ENCODE measurements at regions not wholly inside any gene's neighbourhood (a gene's known extent, or its start where the extent isn't known, plus 50 kb on each side); places are given as distances from the start of the nearest gene placed in this dataset.

DNA sequence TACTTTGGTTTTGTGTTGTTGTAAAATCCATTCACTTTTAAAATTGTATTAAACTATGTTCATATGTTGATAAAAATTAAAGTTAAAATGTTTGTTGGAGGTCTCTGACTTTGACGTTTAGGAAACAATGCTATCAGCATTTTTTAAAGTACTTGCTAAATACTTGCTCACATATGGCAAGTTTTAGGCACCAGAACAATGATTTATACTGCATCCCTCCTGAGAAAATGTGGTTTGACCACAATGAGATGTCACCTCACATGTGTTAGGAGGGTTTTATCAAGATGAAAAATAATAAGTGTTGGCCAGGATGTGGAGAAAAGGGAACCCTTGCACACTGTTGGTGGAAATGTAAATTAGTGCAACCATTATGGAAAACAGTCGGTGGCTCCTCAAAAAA, 180.8 kb downstream of the HSD17B3 start:
- Histone ChIP-seq H3K27me3 (ENCODE audit: control insufficient read depth, insufficient read depth, low read length) (no peaks in the 10 kb centered on the region), H3K9ac (no peak overlapping the region), H3K4me1 (no peaks in the 10 kb centered on the region), H3K27ac (no peak overlapping the region), H3K79me2 (no peaks in the 10 kb centered on the region), H2AFZ (no peak overlapping the region), H3K4me3 (ENCODE audit: low read depth, low read length) (no peak overlapping the region), H3K9me3 (ENCODE audit: control insufficient read depth, low read length) (peaks cover 4% of the 10 kb centered on the region), H3K4me2 (ENCODE audit: low read length) (no peak overlapping the region), H3K36me3 (ENCODE audit: control insufficient read depth, insufficient read depth, low read length) (no peaks in the 10 kb centered on the region)
- TF ChIP-seq, protein P1, sequence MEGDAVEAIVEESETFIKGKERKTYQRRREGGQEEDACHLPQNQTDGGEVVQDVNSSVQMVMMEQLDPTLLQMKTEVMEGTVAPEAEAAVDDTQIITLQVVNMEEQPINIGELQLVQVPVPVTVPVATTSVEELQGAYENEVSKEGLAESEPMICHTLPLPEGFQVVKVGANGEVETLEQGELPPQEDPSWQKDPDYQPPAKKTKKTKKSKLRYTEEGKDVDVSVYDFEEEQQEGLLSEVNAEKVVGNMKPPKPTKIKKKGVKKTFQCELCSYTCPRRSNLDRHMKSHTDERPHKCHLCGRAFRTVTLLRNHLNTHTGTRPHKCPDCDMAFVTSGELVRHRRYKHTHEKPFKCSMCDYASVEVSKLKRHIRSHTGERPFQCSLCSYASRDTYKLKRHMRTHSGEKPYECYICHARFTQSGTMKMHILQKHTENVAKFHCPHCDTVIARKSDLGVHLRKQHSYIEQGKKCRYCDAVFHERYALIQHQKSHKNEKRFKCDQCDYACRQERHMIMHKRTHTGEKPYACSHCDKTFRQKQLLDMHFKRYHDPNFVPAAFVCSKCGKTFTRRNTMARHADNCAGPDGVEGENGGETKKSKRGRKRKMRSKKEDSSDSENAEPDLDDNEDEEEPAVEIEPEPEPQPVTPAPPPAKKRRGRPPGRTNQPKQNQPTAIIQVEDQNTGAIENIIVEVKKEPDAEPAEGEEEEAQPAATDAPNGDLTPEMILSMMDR (IDR thresholded peaks at IDR 0.05) = no peak

DNA sequence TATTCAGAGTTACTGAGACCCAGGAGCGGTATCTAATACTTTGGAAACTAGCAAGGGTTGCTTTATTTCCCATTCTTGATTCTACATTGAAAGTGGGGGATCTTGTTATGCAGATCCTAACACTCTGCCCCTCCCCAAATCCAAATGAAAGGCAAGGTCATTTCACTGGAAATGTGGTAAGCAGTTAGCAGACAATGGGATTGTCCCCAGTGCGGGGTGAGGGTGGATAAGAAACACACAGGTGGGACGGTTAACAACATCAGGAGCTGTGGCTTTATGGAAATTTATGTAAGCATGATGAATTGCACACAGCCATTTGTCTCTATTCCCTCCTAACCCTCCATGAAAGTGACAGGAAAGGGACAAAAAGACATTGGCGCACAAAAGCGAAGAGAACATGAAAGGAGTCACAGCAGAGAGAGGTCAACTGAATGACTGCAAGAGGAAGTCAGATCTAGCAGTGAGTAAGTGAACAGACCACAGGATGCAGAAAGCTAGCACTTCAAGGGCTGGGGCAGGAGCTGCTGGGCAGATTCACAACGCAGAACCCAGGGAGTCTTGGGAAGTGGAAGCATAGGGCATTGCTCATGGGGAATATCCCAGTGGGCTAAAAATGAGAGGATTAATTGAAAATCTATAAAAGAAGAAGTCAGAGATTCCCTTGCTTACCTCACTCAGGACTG, 184.4 kb downstream of the HSD17B3 start:
- Histone ChIP-seq H3K79me2 (no peaks in the 10 kb centered on the region), H3K4me3 (ENCODE audit: low read depth, low read length) (no peak overlapping the region), H3K4me2 (ENCODE audit: low read length) (no peak overlapping the region), H2AFZ (no peak overlapping the region), H3K9ac (no peak overlapping the region), H3K36me3 (ENCODE audit: control insufficient read depth, insufficient read depth, low read length) (no peaks in the 10 kb centered on the region), H3K9me3 (ENCODE audit: control insufficient read depth, low read length) (peaks cover 4% of the 10 kb centered on the region), H3K27ac (no peak overlapping the region), H3K27me3 (ENCODE audit: control insufficient read depth, insufficient read depth, low read length) (no peaks in the 10 kb centered on the region), H3K4me1 (no peaks in the 10 kb centered on the region)
- TF ChIP-seq, protein P1 (IDR thresholded peaks at IDR 0.05) = no peak

DNA sequence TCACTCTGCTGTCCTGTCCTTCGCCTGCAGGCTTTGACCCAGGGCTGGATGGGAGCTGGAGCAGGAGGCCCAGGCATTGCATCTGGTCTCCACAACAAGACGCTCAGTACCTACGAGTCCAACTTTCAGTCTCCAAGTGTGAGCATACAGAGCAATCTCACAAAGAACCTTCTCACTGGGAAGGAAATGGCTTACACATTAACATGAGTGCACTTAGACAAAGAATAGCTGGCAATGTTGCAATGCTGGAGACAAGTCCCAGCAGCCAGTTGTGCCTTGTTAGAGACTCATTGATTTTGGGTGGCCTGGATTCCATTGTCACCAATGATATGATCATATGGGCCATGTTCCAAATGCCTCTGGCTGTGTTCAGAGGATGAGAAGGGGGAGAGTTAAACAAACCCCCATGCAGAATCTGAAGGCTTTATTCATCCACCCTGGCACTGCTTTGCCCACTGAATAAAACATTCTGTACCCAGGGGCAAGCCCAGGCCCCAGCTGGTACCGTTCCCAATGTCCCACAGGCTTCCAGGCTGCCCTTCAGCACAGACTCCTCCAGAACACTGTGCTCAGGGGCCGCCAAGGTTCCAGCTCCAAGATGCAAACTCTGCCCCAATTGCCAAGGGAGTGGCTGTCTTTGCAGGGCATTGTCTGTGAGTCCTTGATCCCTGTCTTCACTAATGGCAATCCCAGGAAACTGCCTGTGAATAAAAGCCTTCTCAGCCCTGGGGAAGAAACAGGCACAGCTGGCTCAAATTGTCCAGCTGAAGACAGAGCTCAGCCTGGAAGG, 185.5 kb downstream of the HSD17B3 start:
- TF ChIP-seq, protein P1 (IDR thresholded peaks at IDR 0.05) = no peak
- no peak overlapping the region for H3K9ac ChIP-seq
- H3K36me3 ChIP-seq (ENCODE audit: control insufficient read depth, insufficient read depth, low read length) = no peaks in the 10 kb centered on the region
- no peak overlapping the region for H3K27ac ChIP-seq
- H3K9me3 ChIP-seq (ENCODE audit: control insufficient read depth, low read length) = peaks cover 4% of the 10 kb centered on the region
- H3K79me2 ChIP-seq = no peaks in the 10 kb centered on the region
- no peaks in the 10 kb centered on the region for H3K27me3 ChIP-seq (ENCODE audit: control insufficient read depth, insufficient read depth, low read length)
- H2AFZ ChIP-seq = no peak overlapping the region
- no peak overlapping the region for H3K4me2 ChIP-seq (ENCODE audit: low read length)
- H3K4me3 ChIP-seq (ENCODE audit: low read depth, low read length) = no peak overlapping the region
- H3K4me1 ChIP-seq = no peaks in the 10 kb centered on the region

DNA sequence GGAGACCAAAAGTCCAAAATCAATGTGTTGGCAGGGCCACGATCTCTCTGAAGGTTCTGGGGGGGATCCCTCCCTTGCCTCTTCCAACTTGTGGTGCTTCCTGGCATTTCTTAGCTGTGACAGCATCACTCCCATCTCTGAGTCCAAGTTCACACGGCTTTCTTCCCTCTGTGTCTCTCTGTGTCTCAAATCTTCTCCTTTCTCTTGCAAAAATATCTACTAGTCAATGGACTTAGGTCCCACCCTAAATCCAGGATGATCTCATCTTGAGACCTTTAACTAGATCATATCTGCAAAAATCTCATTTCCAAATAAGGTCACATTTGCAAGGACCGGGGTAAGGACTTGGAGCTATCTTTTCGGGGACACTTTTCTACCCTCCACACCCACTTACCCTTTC, 186.1 kb downstream of the HSD17B3 start:
- Histone ChIP-seq H3K4me2 (ENCODE audit: low read length) (no peak overlapping the region), H3K9me3 (ENCODE audit: control insufficient read depth, low read length) (peaks cover 4% of the 10 kb centered on the region), H3K27ac (no peak overlapping the region), H3K36me3 (ENCODE audit: control insufficient read depth, insufficient read depth, low read length) (no peaks in the 10 kb centered on the region), H3K9ac (no peak overlapping the region), H3K27me3 (ENCODE audit: control insufficient read depth, insufficient read depth, low read length) (no peaks in the 10 kb centered on the region), H3K4me1 (no peaks in the 10 kb centered on the region), H3K79me2 (no peaks in the 10 kb centered on the region), H2AFZ (no peak overlapping the region), H3K4me3 (ENCODE audit: low read depth, low read length) (no peak overlapping the region)
- TF ChIP-seq, protein P1 (IDR thresholded peaks at IDR 0.05) = no peak
